Testis (tissue), 2 donors: ENCODE measurements at regions not wholly inside any gene's neighbourhood (a gene's known extent, or its start where the extent isn't known, plus 50 kb on each side); places are given as distances from the start of the nearest gene placed in this dataset.

Experiments
- POLR2A ChIP-seq: fragments of 450-650 bp; IDR thresholded peaks from one replicate; pipeline ENCODE4 v1.6.1; 2017; ENCODE audit warnings: antibody characterized with exemption, mild to moderate bottlenecking, moderate library complexity
- TF ChIP-seq, protein P1 (sequence below), 3 experiments: fragments of 450-650 bp in 2 of 3; fragments of 200-600 bp in 1 of 3; sonication (generic) in 1 of 3; IDR thresholded peaks; one replicate each; pipeline ENCODE4 v1.5.1; 2016 to 2019; ENCODE audit warnings: antibody characterized with exemption in 3 of 3, mild to moderate bottlenecking in 2 of 3, moderate library complexity in 1 of 3

DNA sequence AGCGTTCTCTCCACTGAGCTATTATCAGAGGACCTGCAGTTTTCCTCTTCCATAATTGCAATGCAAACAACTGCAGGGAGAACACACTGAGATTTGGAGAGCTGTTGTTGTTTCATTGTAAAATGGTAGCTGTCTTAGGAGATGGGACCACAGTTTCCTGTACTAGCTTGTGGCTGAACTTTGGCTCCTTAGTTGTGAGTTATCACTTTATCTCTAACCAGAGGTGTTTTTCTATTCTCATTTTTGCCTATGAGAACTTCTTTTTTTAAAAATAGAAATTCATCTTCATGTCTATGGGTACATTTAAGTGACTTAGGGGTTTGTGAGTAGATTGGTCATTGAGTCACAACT lies 216.5 kb downstream of the SLC38A4 start:
- TF ChIP-seq, protein P1, sequence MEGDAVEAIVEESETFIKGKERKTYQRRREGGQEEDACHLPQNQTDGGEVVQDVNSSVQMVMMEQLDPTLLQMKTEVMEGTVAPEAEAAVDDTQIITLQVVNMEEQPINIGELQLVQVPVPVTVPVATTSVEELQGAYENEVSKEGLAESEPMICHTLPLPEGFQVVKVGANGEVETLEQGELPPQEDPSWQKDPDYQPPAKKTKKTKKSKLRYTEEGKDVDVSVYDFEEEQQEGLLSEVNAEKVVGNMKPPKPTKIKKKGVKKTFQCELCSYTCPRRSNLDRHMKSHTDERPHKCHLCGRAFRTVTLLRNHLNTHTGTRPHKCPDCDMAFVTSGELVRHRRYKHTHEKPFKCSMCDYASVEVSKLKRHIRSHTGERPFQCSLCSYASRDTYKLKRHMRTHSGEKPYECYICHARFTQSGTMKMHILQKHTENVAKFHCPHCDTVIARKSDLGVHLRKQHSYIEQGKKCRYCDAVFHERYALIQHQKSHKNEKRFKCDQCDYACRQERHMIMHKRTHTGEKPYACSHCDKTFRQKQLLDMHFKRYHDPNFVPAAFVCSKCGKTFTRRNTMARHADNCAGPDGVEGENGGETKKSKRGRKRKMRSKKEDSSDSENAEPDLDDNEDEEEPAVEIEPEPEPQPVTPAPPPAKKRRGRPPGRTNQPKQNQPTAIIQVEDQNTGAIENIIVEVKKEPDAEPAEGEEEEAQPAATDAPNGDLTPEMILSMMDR (IDR thresholded peaks at IDR 0.05): no peak
- TF ChIP-seq POLR2A: no peak
